GM21825 (cell line): ENCODE measurements at regions not wholly inside any gene's neighbourhood (a gene's known extent, or its start where the extent isn't known, plus 50 kb on each side); places are given as distances from the start of the nearest gene placed in this dataset.
A peak's percentile ranks its signal among the peaks of the same experiment; 100 is the strongest.

Experiments
- ATAC-seq: cut with Tn5 transposase; IDR thresholded peaks from one replicate; pipeline ENCODE4 v1.9.1; 2021; ENCODE audit warnings: mild to moderate bottlenecking, moderate library complexity; ENCODE audit not compliant: unreplicated experiment

GRCh38 chr11:122248131-122248530, 132.1 kb upstream of the BLID start:
- ATAC-seq = no peak

GRCh38 chr11:122246874-122247273, 130.9 kb upstream of the BLID start:
- no peak for ATAC-seq

DNA sequence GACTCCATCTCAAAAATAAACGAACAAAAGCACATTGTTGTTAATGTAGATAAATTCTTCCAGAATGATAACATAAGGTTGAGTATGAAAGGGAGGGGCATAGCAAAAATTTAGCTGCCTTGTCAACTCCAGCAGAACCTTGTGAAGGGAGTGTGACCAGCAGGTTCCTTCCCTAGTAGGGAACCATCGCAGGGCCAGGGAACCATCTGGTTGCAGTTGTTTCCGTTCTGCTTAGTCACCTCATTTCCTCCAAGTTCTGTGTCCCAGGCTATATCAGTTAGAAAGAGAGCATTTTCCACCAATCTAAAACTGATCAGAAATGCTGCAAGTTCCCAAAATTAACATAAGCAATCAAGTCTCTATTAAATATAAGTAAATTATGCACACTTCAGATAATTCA, 126.7 kb upstream of the BLID start:
- ATAC-seq = no peak

DNA sequence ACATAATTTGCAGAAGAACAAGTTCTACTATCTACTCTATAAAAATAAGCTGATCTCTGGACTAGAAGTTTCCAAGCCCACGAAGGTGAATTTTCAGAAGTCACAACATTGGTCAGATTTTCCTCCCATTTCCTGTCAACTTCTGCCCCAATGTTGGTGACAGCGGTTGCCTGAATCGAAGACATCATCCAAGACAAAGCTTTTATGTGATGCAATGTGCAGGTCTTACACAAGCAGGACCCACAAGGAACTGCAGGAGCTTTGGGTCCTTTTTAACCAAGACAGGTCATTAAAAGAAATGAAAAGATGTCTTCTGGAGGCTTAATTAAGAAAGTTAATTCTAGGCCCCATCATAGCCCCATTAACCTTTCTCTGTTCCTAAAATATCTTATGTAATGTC, 125.6 kb upstream of the BLID start:
- no peak for ATAC-seq

DNA sequence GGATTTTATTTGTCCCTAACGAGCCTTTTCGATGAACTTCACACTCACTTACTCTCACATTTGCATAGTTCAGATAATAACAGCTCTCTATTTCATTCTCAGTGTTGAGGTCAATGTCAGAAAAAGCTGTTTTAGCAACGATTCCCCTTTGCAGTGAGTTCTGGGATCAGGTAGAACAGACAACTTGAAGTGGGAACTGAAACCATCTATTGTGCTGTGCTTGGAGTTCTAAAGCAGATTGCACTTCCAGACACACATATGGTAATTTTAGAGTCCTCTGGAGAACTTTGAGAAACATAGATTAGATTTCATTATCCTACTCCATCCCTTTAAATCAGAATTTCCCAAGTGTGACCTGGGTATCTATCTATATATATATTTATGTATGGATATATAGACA, 124.6 kb upstream of the BLID start:
- no peak for ATAC-seq

GRCh38 chr11:122235615-122236014, 119.6 kb upstream of the BLID start:
- no peak for ATAC-seq

- no peak for ATAC-seq
These were observed 118.8 kb upstream of the BLID start for GRCh38 chr11:122234780-122235179.

- no peak for ATAC-seq
These were observed 118.2 kb upstream of the BLID start for GRCh38 chr11:122234257-122234656.

- no peak for ATAC-seq
These were observed 117.0 kb upstream of the BLID start for GRCh38 chr11:122232985-122233384.

DNA sequence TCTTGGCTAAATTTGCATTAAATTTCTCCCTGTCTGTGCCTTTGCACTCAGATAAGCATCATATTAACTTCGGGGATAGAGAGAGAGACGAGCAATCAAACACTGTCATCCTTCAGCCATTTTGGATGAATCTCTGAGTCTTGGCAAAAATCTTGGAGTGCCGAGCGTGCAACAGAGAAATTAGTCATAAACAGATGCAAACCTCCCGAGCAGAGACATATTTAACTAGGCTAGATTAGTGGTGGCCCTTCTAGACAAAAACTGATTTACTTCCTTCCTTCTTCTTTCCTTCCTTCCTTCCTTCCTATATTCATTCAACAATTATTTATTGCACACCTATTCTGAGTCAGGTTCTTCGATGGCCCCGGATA, 114.4 kb upstream of the BLID start:
- ATAC-seq = no peak

- ATAC-seq = no peak
These were observed 113.7 kb upstream of the BLID start for GRCh38 chr11:122229481-122230384.

DNA sequence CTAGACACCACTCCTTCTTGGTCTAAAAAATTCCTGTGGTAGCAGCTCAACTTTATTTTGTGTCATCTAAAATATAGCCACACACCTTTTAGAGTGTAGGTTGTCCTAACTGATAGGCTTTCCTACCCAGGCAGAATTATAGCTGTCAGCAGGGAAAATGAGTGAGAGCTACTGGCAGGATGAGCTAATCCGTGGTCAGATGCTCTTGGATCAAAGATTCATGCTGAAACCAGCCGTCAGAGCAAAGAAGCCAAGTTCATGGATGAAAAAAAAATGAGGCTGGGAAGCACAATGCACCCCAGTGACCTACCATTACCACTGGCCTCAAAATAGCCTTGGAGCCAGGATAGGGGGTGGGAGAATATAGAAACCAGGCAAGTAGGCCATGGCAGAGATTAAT, 113.1 kb upstream of the BLID start:
- ATAC-seq = no peak

- ATAC-seq = no peak
These were observed 110.9 kb upstream of the BLID start for GRCh38 chr11:122226810-122227379.

DNA sequence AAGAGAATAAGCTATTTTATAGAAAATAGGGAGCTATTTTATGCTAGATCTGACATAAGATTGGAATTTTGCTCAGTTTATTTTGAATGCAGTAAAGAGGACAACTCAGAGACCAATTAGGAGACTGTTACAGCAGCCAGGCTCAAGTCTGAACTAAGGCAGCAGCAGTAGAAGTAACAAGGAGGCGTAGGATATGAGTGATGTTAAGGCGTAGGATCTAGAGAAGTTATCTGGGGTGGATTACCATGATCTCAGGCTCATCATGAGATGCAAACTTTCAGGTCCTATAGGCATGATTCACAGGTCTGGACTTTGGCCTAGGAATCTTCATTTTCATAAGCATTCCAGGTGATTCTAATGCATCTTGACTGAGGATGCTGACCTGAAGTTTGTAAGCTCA, 108.9 kb upstream of the BLID start:
- ATAC-seq = no peak

DNA sequence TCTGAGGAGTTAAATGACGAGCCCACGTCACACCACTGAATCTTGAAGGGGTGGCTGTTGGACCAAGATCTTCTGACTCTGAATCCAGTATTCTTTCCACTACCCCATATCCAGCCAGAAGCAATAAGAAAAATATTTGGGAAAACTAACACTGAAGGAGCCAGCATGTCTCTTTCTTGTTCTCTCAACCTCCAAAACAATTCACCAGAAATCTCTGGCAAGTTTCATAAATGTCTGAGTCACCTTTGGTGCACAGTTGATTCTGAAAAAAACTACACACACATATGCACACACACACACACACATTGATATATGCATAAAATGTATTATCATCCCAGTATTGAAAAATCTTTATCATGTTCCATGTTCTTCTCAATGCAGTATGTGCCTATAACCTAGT, 104.3 kb upstream of the BLID start:
- ATAC-seq = no peak

- no peak for ATAC-seq
These were observed 103.8 kb upstream of the BLID start for GRCh38 chr11:122219791-122220190.

DNA sequence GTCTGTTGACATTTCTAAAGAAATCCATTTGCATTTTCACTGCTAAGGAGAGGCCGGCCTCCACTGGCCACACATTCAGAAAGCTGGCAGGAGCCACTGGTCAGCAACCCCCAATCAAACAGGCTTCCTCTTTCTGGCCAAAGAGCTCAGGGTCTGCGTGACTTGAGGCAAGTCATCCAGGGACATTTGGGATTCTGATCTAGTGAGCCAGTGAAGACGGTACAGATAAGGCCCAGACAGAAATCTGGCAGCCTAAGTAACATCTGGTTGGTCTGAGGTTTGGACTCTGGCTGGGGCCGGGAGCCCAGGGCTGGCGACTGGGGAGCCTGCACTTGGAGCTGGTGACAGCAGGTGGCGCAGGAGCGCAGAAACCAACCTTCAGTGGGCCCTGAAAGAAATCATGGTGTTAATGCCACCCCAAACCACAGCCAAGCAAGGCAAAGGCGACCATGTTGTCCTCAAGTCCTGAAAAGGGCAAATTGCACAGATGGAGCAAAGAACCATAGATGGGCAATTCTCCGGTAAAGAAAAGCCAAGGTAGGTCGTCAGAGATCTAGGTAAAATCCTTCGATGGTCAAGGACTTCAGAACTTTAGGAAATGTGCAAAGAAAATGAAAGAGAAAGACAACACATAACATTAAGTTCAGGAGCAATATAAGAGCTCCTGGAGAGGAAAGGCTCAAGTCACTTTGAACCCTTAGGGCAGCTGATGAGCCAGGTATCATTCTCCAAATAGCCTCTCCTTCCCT, 99.4 kb upstream of the BLID start:
- ATAC-seq = peak; percentile 75

DNA sequence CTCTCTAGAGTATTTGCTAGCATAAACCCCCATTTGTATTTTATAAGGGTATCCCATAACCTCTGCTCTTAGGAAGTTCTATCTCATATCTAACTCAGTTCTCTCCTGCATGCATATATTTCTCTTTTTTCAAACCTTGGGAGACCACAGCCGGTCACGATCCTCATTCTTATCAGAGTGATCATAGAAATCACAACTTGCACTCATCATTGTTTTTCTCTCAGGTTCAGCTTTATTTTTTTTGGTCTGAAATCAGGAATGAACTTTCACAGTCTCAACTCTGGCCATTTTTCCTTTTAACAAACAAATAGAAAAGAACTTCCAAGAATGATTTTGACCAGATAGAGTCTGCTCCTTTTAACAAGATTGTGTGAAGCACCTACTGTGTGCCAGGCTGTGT, 98.6 kb upstream of the BLID start:
- no peak for ATAC-seq

- ATAC-seq = no peak
These were observed 98.1 kb upstream of the BLID start for GRCh38 chr11:122214080-122214479.

DNA sequence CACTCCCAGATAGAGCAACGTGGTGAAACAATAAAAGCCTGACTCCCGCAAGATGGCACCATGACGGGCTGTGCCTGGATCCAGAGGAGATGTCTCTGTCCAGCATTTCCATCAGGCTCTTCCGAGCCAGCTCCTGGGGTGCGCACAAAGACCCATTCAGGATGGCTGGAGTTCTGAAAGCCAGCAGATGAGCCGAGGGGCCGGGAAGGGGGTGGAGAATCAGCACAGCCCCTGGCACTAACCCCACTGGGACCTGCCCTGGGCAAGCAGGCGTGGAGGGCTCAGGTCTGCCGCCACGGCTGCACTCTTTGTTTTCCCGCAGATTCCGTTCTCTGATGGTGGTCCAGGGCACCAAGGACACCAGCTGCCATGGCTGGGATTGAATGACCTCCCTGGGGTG, 97.2 kb upstream of the BLID start:
- ATAC-seq = no peak

DNA sequence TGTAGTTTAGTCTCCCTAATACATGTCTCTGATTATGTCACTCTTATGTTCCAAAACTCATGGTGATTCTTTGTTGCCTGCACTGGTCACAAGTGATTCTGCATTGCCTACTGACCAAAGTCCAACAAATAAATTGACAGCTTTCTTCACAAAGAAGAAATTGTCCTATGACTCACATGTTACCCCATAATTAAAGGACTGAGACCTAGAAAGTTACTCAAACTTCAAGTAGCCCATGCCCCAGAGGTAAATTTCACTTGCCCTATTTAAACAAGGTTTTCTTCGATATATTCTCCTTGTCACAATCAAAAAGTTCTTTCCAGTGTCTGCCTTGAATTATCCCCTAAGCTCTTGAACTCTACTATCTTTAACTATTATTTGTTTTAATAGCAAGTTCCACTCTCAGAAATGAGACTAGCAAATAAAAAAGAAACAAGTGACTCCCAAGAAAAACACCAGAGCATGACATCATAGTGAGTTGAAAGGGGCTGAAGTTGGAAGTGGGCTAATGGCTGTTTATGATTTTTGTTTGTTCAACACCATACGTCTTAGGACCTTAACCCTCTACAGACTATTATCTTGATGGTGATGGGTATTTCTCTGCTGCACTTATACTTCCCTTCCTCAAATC, 94.5 kb upstream of the BLID start:
- no peak for ATAC-seq
